ENCODE measurements at regions not wholly inside any gene's neighbourhood (a gene's known extent, or its start where the extent isn't known, plus 50 kb on each side); places are given as distances from the start of the nearest gene placed in this dataset.

- no peak for TF ChIP-seq CTCF (IDR thresholded peaks at IDR 0.05)
These were observed 522.4 kb upstream of the NAALADL2 start for GRCh38 chr3:174336784-174337183.

DNA sequence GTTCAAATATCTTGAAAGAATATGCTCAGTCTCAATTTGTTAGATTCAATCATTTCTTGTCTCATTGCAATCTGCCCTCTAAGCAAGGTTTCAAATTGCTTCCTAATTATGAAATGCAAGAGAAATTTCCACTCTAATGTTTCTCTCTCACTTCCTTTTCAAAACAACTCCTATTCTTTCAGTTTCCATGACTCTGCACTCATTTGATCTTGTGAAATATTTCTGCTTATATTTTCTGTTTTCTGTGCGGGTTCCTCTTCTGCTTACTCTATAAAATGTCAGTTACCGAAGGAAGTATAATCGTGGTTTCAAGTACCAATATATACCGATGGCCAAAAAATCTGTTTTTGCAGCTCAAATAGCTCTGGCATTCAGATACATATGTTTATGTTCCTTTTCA lies 521.9 kb upstream of the NAALADL2 start:
- TF ChIP-seq CTCF (IDR thresholded peaks at IDR 0.05) = no peak

DNA sequence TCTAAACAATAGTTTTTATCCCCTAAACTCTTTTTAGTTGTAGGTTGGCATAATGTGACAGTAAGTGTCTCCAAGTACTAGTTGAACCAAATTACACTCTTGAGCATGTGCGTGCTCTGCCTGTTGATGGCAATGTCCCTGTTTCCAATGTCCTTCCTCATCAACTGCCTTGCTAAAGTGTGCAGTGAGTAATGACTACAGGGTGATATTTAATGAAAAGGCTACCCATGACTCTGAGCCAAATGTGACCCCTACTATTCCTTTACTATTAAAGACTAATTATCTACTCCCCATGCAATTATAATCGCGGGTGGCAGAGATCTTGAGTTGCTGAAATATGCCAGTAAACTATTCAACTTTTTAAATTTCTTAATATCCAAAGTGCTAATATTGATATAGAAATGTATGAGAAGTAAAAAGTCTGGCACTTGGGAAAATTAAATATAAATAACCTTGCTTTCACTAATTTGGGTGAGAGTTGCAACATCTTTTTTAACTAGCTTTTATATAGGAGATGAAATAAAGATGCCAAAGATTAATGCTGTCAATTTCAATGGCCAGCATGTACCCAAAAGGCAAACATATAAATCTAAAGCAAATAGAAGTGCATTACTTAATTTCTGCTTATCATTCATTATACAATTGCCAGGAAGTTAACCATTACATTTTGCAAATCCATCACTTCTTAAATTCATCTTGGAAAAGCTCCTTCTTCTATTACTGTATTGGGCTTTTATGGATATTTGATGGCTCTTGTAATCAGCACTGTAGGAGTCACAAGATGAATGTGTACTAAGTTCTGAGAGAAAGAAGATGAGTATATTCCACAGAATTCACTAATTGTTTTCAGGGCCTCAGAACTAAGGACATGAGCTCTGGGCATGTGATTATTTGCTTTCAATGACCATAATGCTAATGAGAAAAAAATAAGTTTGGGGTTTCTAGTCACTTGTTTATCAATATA lies 518.2 kb upstream of the NAALADL2 start:
- peak; percentile 14; the same call in 1 of the 2 replicates for TF ChIP-seq CTCF (IDR thresholded peaks at IDR 0.05)

- TF ChIP-seq CTCF (IDR thresholded peaks at IDR 0.05) = no peak
These were observed 517.0 kb upstream of the NAALADL2 start for GRCh38 chr3:174342171-174342570.

GRCh38 chr3:174342941-174343501 lies 516.1 kb upstream of the NAALADL2 start:
- TF ChIP-seq CTCF (IDR thresholded peaks at IDR 0.05) = no peak

GRCh38 chr3:174346141-174346540 lies 513.0 kb upstream of the NAALADL2 start:
- TF ChIP-seq CTCF (IDR thresholded peaks at IDR 0.05) = no peak

DNA sequence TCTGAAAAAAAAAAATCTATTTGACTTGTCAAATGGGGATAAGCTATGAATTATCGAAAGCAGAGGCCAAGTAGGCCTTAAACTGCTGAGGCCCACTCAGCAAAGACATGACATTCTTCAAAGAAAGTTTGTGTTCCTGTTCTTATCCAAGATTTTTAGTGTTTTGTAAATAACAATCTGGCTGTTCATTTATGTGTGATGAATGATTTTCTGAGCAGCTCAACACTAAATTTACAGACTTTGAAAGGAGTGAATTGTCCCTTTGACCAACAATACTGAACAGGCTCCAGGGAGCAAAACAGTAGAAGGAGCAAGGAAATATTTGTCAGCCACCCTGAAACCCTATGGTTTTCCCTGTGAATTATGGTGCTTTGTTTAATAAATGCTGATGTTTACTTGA lies 512.6 kb upstream of the NAALADL2 start:
- no peak for TF ChIP-seq CTCF (IDR thresholded peaks at IDR 0.05)

Measured in LNCAP (cell line).